NCI-H526 (cell line): ENCODE measurements at regions not wholly inside any gene's neighbourhood (a gene's known extent, or its start where the extent isn't known, plus 50 kb on each side); places are given as distances from the start of the nearest gene placed in this dataset.

ENCODE experiments used
- DNase-seq, 2 experiments: peaks; one replicate each; lab custom pipeline; 2025; lab: John Stamatoyannopoulos, UW

GRCh38 chr1:192522673-192523072 is 52.9 kb upstream of the RGS1 start:
- DNase-seq = no peak

- no peak for DNase-seq
These were observed 51.4 kb upstream of the RGS1 start for GRCh38 chr1:192524223-192524622.
